ENCODE measurements at regions not wholly inside any gene's neighbourhood (a gene's known extent, or its start where the extent isn't known, plus 50 kb on each side); places are given as distances from the start of the nearest gene placed in this dataset.

GRCh38 chr1:192873836-192874235 is 65.0 kb downstream of the RGS2 start (continued):
- TF ChIP-seq ZNF395 (CRISPR knock-in tag; IDR thresholded peaks at IDR 0.05) (no peak), PHF21A (IDR thresholded peaks at IDR 0.05; ENCODE audit: borderline replicate concordance, low read depth) (no peak), SP2 (IDR thresholded peaks at IDR 0.05; ENCODE audit: extremely low read depth, low read depth, low read length, poor library complexity, severe bottlenecking) (no peak), TAF1 (IDR thresholded peaks at IDR 0.05; ENCODE audit: control insufficient read depth, extremely low read depth, insufficient read depth, low read length, severe bottlenecking) (no peak), ELK1 (CRISPR knock-in tag; IDR thresholded peaks at IDR 0.05) (no peak), CBFB (CRISPR knock-in tag; IDR thresholded peaks at IDR 0.05) (no peak), HINFP (tag; conservative IDR thresholded peaks at IDR 0.05; ENCODE audit: low read depth) (no peak), ZNF165 (CRISPR knock-in tag; IDR thresholded peaks at IDR 0.05; ENCODE audit: borderline replicate concordance) (no peak), OTX1 (CRISPR knock-in tag; IDR thresholded peaks at IDR 0.05) (no peak), USF2 (CRISPR knock-in tag; IDR thresholded peaks at IDR 0.05) (no peak)

All from K562 (cell line).